ENCODE measurements at regions not wholly inside any gene's neighbourhood (a gene's known extent, or its start where the extent isn't known, plus 50 kb on each side); places are given as distances from the start of the nearest gene placed in this dataset.
"Not testable (repeated sequence)": the region's sequence is repeated elsewhere in the genome, so short reads cannot be mapped to it uniquely, and the experiment has no call there.

DNA sequence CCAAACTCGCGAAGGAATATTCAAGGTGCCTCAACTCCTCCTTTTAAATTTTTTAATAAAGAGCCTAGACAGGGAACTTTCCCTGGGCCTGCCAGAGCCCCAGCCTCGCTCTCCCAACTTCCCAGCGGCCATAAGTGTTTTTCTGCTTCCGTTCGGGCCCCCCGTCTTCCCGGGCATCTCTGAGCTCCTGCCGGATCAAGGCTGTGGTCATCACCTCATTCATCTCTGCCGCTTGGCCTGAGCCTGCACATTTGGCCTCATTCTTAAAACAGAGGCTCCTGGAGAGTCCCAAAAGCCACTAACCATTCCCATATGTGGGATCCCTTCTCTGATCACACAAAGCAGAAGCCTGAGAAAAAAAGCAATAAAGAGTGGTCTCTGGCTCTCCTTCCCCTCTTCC is 969.1 kb upstream of the DEFB115 start:
- ATAC-seq (ENCODE audit: low read depth) (no peak), DNase-seq (no peak)
- H3K4me1 Mint-ChIP-seq, result peaks cover 32% of the 10 kb centered on the region
- POLR2A ChIA-PET, result no interaction called here
- no peaks in the 10 kb centered on the region for H3K36me3 Mint-ChIP-seq (ENCODE audit: low read depth)
- CTCF ChIA-PET, result no interaction called here
- no peak overlapping the region for H3K4me3 Mint-ChIP-seq
- TF ChIP-seq, protein P1, sequence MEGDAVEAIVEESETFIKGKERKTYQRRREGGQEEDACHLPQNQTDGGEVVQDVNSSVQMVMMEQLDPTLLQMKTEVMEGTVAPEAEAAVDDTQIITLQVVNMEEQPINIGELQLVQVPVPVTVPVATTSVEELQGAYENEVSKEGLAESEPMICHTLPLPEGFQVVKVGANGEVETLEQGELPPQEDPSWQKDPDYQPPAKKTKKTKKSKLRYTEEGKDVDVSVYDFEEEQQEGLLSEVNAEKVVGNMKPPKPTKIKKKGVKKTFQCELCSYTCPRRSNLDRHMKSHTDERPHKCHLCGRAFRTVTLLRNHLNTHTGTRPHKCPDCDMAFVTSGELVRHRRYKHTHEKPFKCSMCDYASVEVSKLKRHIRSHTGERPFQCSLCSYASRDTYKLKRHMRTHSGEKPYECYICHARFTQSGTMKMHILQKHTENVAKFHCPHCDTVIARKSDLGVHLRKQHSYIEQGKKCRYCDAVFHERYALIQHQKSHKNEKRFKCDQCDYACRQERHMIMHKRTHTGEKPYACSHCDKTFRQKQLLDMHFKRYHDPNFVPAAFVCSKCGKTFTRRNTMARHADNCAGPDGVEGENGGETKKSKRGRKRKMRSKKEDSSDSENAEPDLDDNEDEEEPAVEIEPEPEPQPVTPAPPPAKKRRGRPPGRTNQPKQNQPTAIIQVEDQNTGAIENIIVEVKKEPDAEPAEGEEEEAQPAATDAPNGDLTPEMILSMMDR (IDR thresholded peaks at IDR 0.05), result no peak
- peak overlapping the region; percentile 92 for H3K27ac Mint-ChIP-seq
- H3K9me3 Mint-ChIP-seq, result no peaks in the 10 kb centered on the region
- intact Hi-C loops (cut with micrococcal nuclease), result no loop called here
- H3K27me3 Mint-ChIP-seq, result no peaks in the 10 kb centered on the region

DNA sequence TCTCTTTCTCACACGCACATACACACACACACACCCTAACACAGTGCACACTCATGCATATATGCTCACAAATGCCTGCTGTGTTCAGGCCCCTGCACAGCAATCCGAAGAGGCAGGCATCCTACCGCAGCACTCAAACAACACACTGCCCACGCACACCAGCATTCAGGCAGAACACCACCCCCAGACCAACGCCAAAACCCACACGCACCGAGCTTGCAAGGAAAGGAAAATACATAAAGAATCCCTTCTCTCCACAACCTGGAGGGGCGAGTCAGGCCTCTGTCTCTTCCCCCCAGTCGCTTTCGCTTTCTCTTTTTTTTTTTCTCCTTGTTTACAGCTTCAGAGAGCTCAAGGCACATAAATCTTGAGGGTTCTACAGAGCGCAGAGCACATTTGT is 968.4 kb upstream of the DEFB115 start:
- POLR2A ChIA-PET; H3K27me3 Mint-ChIP-seq; H3K9me3 Mint-ChIP-seq; CTCF ChIA-PET; H3K36me3 Mint-ChIP-seq (ENCODE audit: low read depth); ATAC-seq (ENCODE audit: low read depth); DNase-seq: not testable (repeated sequence)
- Mint-ChIP-seq H3K4me3 (peak overlapping the region; percentile 85), H3K27ac (peak overlapping the region; percentile 92), H3K4me1 (peaks cover 28% of the 10 kb centered on the region)
- intact Hi-C loops (cut with micrococcal nuclease), result loop anchor here (1.0 kb wide), 1 partner anchor 88 kb away; no protein-coding TSS in a partner anchor

DNA sequence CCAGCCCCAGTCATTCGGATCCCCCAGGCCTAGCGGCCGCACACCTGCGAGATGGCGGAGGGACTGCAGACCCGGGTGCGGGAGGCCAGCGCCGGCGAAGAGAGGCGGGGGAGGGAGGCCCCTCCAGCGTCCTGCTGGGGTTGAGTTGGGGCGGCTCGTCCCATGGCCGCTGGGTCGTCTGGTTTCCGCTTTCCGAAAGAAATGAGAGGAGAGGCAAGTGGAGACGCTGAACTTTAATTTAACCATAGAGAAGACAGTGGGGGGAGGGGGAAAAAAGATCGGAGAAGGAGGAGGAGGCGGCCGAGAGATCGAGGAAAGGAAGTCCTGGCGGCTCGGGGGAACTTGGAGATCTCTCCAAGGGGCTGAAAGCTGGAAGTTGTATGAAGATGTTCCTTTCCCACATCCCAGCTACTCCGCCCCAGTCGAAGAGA is 967.7 kb upstream of the DEFB115 start:
- Mint-ChIP-seq H3K27ac (peak overlapping the region; percentile 92), H3K4me3 (peak overlapping the region; percentile 85), H3K4me1 (peaks cover 21% of the 10 kb centered on the region)
- CTCF ChIA-PET; ATAC-seq (ENCODE audit: low read depth); H3K36me3 Mint-ChIP-seq (ENCODE audit: low read depth); DNase-seq; H3K9me3 Mint-ChIP-seq; H3K27me3 Mint-ChIP-seq: not testable (repeated sequence)
- intact Hi-C loops (cut with micrococcal nuclease), result loop anchor here (1.0 kb wide), 1 partner anchor 88 kb away; no protein-coding TSS in a partner anchor
- POLR2A ChIA-PET, result interaction anchor here (1.2 kb wide), 1 partner anchor 87 kb away, joined by 7 read pairs; no protein-coding TSS in a partner anchor

DNA sequence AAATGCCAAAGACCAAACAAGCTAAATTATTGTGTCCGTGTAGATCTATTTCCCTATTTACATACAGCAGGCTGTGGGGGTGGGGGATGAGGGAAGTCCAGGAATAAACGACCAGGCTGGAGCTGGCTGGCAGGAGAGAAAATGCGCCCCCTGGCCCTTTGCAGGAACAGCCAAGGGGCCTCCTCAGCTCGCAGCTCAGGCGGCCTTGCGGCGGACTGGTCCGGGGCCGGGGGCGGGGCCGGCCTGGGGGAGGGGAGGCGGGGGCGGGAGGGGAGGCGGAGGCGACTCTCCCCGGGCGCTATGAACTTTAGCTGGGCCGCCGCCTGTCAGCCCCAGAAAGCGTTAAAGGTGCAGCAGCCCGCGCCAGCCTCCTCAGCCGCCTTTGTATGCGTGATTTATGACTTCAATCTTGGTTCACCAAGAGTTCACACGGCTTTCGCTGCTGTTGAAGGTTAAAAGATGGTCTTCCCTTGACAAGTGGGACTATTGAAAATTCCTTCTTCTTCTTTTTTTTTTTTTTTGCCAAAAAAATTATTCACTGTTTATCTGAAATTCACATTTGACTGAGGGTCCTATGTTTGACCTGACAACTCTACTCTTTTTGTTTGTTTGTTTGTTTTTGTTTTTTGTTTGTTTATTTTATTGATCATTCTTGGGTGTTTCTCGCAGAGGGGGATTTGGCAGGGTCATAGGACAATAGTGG is 967.0 kb upstream of the DEFB115 start:
- Mint-ChIP-seq H3K4me1 (peaks cover 18% of the 10 kb centered on the region), H3K27ac (peak overlapping the region; percentile 92), H3K4me3 (peak overlapping the region; percentile 85)
- H3K27me3 Mint-ChIP-seq; intact Hi-C loops (cut with micrococcal nuclease); H3K36me3 Mint-ChIP-seq (ENCODE audit: low read depth); CTCF ChIA-PET; H3K9me3 Mint-ChIP-seq: not testable (repeated sequence)
- DNase-seq (peak; percentile 28), ATAC-seq (ENCODE audit: low read depth) (peak; percentile 87)
- POLR2A ChIA-PET, result interaction anchor here (1.2 kb wide), 1 partner anchor 86 kb away, joined by 7 read pairs; no protein-coding TSS in a partner anchor

DNA sequence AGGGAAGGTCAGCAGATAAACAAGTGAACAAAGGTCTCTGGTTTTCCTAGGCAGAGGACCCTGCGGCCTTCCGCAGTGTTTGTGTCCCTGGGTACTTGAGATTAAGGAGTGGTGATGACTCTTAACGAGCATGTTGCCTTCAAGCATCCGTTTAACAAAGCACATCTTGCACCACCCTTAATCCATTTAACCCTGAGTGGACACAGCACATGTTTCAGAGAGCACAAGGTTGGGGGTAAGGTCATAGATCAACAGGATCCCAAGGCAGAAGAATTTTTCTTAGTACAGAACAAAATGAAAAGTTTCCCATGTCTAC is 966.4 kb upstream of the DEFB115 start:
- DNase-seq; intact Hi-C loops (cut with micrococcal nuclease); CTCF ChIA-PET; H3K27me3 Mint-ChIP-seq; H3K36me3 Mint-ChIP-seq (ENCODE audit: low read depth); ATAC-seq (ENCODE audit: low read depth); H3K27ac Mint-ChIP-seq; H3K9me3 Mint-ChIP-seq: not testable (repeated sequence)
- H3K4me3 Mint-ChIP-seq, result peak overlapping the region; percentile 54
- H3K4me1 Mint-ChIP-seq, result peaks cover 18% of the 10 kb centered on the region
- POLR2A ChIA-PET, result interaction anchor here (1.2 kb wide), 1 partner anchor 86 kb away, joined by 7 read pairs; no protein-coding TSS in a partner anchor

DNA sequence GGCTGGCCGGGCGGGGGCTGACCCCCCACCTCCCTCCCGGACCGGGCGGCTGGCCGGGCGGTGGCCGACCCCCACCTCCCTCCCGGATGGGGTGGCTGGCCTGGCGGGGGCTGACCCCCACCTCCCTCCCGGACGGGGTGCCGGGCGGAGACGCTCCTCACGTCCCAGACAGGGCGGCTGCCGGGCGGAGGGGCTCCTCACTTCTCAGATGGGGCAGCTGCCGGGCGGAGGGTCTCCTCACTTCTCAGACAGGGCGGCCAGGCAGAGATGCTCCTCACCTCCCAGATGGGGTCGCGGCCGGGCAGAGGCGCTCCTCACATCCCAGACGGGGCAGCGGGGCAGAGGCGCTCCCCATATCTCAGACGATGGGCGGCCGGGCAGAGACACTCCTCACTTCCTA is 965.8 kb upstream of the DEFB115 start:
- H3K4me3 Mint-ChIP-seq; CTCF ChIA-PET; H3K27ac Mint-ChIP-seq; ATAC-seq (ENCODE audit: low read depth); H3K27me3 Mint-ChIP-seq; DNase-seq; H3K9me3 Mint-ChIP-seq; H3K36me3 Mint-ChIP-seq (ENCODE audit: low read depth); intact Hi-C loops (cut with micrococcal nuclease); POLR2A ChIA-PET: not testable (repeated sequence)
- H3K4me1 Mint-ChIP-seq, result peaks cover 16% of the 10 kb centered on the region

DNA sequence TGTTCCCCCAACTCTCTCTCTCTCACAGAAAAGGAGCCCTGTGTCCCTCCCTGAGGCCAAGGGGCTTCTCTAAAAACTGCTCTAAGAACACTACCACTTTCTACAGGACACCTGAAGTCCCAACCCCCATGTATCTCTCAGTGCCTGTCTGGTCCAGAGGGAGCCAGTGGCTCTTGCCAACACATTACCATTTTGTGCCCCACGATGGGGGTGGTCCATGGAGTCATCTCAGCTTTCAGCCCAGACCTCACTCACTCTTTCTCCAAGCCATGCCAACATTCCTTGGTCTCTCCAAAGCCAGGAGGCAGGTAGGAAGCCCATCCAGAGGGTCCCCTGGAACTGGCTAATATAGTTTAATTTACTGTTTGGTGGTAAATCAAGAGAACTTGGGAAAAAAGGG is 962.1 kb upstream of the DEFB115 start:
- H3K9me3 Mint-ChIP-seq; H3K4me3 Mint-ChIP-seq; ATAC-seq (ENCODE audit: low read depth); H3K27ac Mint-ChIP-seq; POLR2A ChIA-PET; DNase-seq; CTCF ChIA-PET; H3K4me1 Mint-ChIP-seq; H3K36me3 Mint-ChIP-seq (ENCODE audit: low read depth); intact Hi-C loops (cut with micrococcal nuclease); H3K27me3 Mint-ChIP-seq: not testable (repeated sequence)

DNA sequence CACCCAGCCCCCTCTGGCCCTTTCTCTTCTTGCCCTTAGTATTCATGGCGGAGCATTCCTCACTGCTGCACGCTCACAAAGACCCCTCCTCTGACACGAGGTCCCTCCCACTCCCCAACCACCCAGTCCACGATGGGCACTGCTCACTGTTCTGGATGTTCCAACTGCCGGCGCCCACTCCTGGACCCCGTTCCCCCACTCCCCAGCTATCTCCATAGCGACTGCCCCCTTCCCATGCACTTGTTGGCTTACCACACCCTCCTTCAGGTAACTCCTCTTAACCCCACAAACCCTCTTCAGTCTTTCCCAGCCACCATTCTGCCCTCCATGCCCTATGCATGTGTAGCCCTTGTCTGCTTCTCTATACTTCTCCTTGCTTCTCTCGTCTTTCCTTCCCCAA is 961.5 kb upstream of the DEFB115 start:
- H3K4me3 Mint-ChIP-seq; H3K4me1 Mint-ChIP-seq; H3K9me3 Mint-ChIP-seq; POLR2A ChIA-PET; H3K36me3 Mint-ChIP-seq (ENCODE audit: low read depth); CTCF ChIA-PET; ATAC-seq (ENCODE audit: low read depth); DNase-seq; intact Hi-C loops (cut with micrococcal nuclease); H3K27ac Mint-ChIP-seq: not testable (repeated sequence)
- peaks cover 10% of the 10 kb centered on the region for H3K27me3 Mint-ChIP-seq

DNA sequence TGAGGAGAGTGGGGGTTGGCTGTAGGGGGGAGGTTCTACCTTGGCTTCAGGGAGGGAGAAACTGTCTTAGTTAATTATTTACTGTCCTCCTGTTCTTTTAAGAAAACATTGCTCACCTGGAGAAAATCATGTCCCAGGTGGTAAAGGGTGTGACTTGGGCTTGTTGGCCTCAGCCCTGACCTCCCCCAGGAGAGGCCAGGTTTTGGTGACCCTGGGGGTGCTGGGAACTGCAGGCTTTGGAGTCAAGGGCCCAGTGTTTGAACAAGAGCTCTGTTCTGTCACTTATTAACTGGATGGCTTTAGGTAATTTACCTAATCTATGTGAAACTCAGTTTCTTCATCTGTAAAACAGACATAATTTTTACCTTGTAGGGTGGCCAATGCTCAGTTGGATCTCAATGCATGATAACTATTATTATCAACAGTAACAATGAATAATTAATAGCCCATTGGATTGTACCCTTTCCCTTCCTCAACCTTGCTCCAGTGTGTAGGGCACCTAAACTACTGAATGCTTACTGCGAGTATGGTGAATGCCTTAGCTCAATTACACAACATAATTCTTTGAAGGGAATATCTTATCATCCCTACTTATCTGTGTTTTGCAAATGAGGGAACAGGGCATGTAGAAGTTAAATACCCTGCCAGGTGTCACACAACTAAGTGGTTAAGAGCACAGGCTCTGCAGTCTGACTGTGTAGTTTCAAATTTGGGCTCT is 959.4 kb upstream of the DEFB115 start:
- CTCF ChIA-PET, result not testable (repeated sequence)

DNA sequence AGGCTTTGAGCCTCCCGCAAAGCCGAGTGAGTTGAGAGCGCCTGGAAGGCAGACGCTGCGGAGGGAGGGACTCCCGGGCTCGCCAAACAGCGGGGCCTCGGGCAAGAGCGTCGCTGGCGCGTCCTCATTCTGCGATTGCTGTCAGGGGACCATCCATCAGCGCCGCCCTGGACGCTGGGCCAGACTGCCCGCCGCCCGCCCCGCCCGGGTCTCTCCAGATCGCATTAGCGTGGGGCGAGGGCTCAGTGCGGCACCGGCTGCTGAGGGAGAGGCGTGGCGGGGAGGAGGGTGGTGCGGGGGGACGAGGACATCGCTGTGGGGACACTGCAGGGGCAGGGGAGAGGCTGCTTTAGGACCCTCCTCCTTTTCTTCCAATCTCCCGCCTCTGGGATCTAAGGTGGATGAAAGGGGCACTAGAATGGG is 957.2 kb upstream of the DEFB115 start:
- H3K9me3 Mint-ChIP-seq; H3K36me3 Mint-ChIP-seq (ENCODE audit: low read depth); CTCF ChIA-PET; DNase-seq; H3K4me3 Mint-ChIP-seq; intact Hi-C loops (cut with micrococcal nuclease); H3K27ac Mint-ChIP-seq; POLR2A ChIA-PET; H3K4me1 Mint-ChIP-seq; ATAC-seq (ENCODE audit: low read depth): not testable (repeated sequence)
- H3K27me3 Mint-ChIP-seq, result peaks cover 13% of the 10 kb centered on the region

More for the DNA sequence above, 959.4 kb upstream of the DEFB115 start:
- H3K9me3 Mint-ChIP-seq; H3K27ac Mint-ChIP-seq; H3K4me1 Mint-ChIP-seq; DNase-seq; H3K4me3 Mint-ChIP-seq; intact Hi-C loops (cut with micrococcal nuclease); H3K36me3 Mint-ChIP-seq (ENCODE audit: low read depth); ATAC-seq (ENCODE audit: low read depth); POLR2A ChIA-PET: not testable (repeated sequence)
- H3K27me3 Mint-ChIP-seq, result peaks cover 13% of the 10 kb centered on the region

DNA sequence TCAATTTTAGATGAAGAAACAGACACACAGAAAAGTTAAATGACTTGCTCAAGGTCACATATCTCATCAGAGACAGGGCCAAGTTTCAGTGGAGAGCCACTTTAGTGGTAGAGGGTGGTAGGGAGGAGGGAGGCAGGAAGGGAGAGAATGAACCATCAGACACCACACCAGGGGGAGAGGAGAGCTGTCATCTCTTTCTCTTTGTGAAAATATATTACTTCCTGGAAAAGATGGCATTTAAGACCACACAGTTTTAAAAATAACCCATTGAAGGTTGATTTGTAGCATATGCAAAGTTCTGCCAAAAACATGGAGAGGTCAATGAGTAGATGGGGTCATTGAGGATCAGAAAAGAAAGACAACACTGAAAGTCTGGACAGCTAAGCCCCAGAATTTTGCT is 954.7 kb upstream of the DEFB115 start:
- POLR2A ChIA-PET; CTCF ChIA-PET; DNase-seq; H3K4me1 Mint-ChIP-seq; H3K36me3 Mint-ChIP-seq (ENCODE audit: low read depth); H3K4me3 Mint-ChIP-seq; ATAC-seq (ENCODE audit: low read depth); H3K27ac Mint-ChIP-seq; H3K9me3 Mint-ChIP-seq; intact Hi-C loops (cut with micrococcal nuclease): not testable (repeated sequence)
- peaks cover 13% of the 10 kb centered on the region for H3K27me3 Mint-ChIP-seq
